22Rv1 (cell line): ENCODE measurements at regions not wholly inside any gene's neighbourhood (a gene's known extent, or its start where the extent isn't known, plus 50 kb on each side); places are given as distances from the start of the nearest gene placed in this dataset.

ENCODE experiments used
- H3K27ac ChIP-seq: fragments of 450-650 bp; 2 replicates; pipeline ENCODE4 v1.5.1; 2017
- ZFX ChIP-seq: fragments of 450-650 bp; IDR thresholded peaks from 2 replicates; pipeline ENCODE4 v1.6.1; 2017; ENCODE audit warnings: antibody characterized with exemption, borderline replicate concordance
- TF ChIP-seq, protein P1 (sequence below): fragments of 450-650 bp; IDR thresholded peaks from 2 replicates; pipeline ENCODE4 v1.5.1; 2017; ENCODE audit warnings: mild to moderate bottlenecking

DNA sequence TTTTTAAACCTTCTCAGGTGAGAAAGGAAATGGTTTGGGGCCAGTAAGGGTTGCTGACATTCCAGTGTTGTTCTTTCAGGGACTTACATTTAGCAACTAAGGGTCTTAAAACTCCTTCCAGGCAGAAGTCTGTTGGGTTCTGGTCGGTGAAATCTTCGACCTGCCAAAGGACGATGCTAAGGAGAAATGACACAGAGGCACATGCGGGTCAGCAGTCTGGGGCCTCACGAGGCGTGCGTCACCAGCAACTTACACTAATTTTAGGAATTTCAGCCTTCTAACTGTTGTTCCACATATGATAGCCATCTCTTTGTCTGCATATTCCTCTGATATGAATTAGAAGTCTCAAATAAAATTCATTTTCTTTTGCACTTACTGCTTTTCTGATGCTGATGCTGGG is 64.1 kb upstream of the TMEM108 start:
- TF ChIP-seq, protein P1, sequence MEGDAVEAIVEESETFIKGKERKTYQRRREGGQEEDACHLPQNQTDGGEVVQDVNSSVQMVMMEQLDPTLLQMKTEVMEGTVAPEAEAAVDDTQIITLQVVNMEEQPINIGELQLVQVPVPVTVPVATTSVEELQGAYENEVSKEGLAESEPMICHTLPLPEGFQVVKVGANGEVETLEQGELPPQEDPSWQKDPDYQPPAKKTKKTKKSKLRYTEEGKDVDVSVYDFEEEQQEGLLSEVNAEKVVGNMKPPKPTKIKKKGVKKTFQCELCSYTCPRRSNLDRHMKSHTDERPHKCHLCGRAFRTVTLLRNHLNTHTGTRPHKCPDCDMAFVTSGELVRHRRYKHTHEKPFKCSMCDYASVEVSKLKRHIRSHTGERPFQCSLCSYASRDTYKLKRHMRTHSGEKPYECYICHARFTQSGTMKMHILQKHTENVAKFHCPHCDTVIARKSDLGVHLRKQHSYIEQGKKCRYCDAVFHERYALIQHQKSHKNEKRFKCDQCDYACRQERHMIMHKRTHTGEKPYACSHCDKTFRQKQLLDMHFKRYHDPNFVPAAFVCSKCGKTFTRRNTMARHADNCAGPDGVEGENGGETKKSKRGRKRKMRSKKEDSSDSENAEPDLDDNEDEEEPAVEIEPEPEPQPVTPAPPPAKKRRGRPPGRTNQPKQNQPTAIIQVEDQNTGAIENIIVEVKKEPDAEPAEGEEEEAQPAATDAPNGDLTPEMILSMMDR = no peak
- no peak for TF ChIP-seq ZFX
- no peak overlapping the region for H3K27ac ChIP-seq

DNA sequence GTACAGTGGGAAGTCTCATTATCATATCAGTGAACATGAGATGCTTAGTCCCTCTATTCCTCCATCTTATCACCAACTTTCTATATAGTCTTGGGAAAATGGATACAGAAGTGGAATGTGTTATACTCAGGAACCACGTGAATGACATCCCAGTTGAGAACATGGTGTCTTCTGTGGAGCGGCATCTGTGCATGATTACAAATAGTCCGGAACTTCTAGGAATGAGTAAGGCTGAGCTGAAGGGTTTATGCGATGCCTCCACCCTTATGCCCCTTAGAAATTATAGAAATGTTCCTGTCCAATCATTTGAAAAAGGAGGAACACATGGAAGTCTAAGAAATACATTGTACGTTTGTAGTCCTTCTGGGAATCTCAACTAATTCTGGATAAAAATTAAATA is 64.8 kb upstream of the TMEM108 start:
- TF ChIP-seq, protein P1 = no peak
- TF ChIP-seq ZFX = no peak
- no peak overlapping the region for H3K27ac ChIP-seq

DNA sequence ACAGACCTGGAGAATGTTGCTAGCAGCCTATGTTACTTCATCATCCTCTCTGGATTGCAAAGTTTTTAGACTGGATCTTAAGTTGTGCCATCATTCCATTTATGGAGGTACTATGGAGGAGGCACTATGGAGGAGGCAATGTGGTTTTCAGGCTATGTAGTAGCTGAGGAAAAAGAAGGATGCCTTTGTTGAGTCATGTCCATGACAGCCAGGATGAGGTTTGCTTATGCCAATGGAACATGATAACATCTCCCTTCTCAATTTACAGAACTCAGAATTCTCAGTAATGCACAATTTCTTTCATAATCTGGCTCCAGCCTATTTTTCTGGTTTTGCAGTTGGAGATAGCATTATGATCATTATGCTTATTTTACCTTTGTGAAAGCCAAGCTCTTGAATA is 65.9 kb upstream of the TMEM108 start:
- TF ChIP-seq, protein P1 = no peak
- TF ChIP-seq ZFX = no peak
- no peak overlapping the region for H3K27ac ChIP-seq

DNA sequence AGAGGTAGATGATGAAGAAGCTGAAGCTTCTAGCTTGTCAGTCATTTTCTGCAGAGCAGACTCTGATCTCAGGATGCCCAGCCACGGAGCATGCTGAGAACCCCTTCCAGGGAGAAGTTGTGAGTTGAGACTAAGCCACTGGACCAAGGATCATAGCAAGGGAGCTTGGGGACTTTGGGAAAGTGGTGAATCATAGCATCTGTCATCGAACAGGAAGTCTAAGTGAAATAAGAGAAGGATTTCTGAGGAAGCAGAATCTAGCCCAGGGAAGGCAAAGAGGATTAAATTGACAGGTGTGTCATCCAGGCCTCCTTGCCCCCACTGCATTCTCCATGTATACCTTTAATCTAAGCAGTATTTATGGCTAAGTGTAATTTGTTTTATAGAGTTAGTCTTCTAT is 71.8 kb upstream of the TMEM108 start:
- TF ChIP-seq ZFX = no peak
- TF ChIP-seq, protein P1 = no peak
- H3K27ac ChIP-seq = no peak overlapping the region

DNA sequence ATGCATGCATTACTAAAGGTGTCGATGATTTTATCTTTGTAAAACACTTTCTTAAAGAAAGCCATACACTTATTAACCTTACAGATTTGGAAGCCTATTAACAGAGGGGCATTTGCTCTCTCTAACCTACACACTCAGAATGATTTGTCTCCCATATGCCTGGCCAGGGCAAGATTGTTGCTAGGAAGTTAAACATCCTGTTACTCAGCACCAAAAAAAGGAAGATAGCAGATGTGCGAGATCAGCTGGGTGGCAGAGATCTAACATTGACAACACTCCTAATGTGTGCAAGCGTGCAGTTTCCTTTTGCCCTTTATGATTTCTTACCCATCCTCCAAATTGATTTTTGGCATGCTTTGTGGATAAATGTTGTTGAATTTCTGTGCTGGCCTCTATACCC is 73.9 kb upstream of the TMEM108 start:
- no peak overlapping the region for H3K27ac ChIP-seq
- TF ChIP-seq, protein P1 = no peak
- TF ChIP-seq ZFX = no peak

DNA sequence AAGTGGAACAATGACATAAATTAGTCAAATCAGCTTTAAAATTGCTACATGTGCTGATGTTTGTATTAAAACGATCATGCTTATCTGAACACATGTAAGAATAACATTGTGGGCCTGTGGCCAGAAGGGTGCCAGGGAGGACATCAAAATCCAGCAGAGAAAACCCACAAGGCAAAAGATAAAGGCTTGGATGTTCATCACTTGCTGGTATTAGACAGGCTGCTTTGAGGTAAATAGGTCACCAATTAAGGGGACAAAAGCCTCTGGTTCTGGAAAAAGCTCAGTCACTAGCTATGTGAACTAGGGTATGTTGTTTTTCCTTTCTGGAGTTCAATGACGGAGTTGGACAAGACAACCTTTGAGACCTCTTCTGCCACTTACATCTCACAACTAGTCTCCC is 74.4 kb upstream of the TMEM108 start:
- no peak overlapping the region for H3K27ac ChIP-seq
- TF ChIP-seq, protein P1 = no peak
- TF ChIP-seq ZFX = no peak

DNA sequence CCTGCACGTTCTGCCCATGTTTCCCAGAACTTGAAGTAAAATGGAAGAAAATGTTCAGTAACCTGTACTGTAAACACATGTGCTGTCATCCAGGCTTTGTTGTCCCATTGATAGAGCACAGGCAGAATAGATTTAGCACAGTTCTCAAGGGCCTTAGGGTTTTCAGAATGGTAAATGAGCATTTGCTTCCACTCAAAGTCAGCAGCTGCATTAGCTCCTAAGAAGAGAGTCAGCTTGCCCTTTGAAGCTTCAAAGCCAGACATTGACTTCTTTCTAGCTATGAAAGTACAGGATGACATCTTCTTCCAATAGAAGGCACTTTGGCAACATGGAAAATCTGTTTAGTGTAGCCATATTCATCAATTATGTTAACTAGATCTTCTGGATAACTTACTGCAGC is 76.2 kb upstream of the TMEM108 start:
- no peak for TF ChIP-seq ZFX
- TF ChIP-seq, protein P1 = no peak
- no peak overlapping the region for H3K27ac ChIP-seq
